Neural progenitor cell (in vitro differentiated cells): ENCODE measurements at regions not wholly inside any gene's neighbourhood (a gene's known extent, or its start where the extent isn't known, plus 50 kb on each side); places are given as distances from the start of the nearest gene placed in this dataset.

Experiments
- DNase-seq: peaks from one replicate; pipeline ENCODE4 v3.0.0-alpha.2; 2016; ENCODE audit warnings: low spot score
- H2AFZ ChIP-seq: fragments of 200-600 bp; sonication (generic); replicated peaks from 2 replicates; pipeline ENCODE4 v1.6.1; 2016; ENCODE audit warnings: antibody characterized with exemption
- H3F3A ChIP-seq: fragments of 200-600 bp; sonication (generic); 2 replicates; pipeline ENCODE4 v1.6.1; 2016; ENCODE audit warnings: antibody characterized with exemption, low read depth
- H3K27ac ChIP-seq: fragments of 200-600 bp; sonication (generic); 2 replicates; pipeline ENCODE4 v1.5.1; 2016; ENCODE audit warnings: mild to moderate bottlenecking
- H3K27me3 ChIP-seq: fragments of 200-600 bp; sonication (generic); 2 replicates; pipeline ENCODE4 v1.6.1; 2016; ENCODE audit warnings: mild to moderate bottlenecking, moderate library complexity
- H3K36me3 ChIP-seq: fragments of 200-600 bp; sonication (generic); 2 replicates; pipeline ENCODE4 v1.5.1; 2016
- H3K4me1 ChIP-seq: fragments of 200-600 bp; sonication (generic); 2 replicates; pipeline ENCODE4 v1.6.1; 2016; ENCODE audit warnings: mixed run types
- H3K4me2 ChIP-seq: fragments of 200-600 bp; sonication (generic); 2 replicates; pipeline ENCODE4 v1.6.1; 2016
- H3K4me3 ChIP-seq: fragments of 200-600 bp; sonication (generic); 2 replicates; pipeline ENCODE4 v1.5.1; 2016
- H3K79me2 ChIP-seq: fragments of 200-600 bp; sonication (generic); 2 replicates; pipeline ENCODE4 v1.6.1; 2016; ENCODE audit warnings: low read depth
- H3K9ac ChIP-seq: fragments of 200-600 bp; sonication (generic); 2 replicates; pipeline ENCODE4 v1.6.1; 2016
- H3K9me3 ChIP-seq: fragments of 200-600 bp; sonication (generic); 2 replicates; pipeline ENCODE4 v1.5.1; 2016; ENCODE audit warnings: low read depth
- H4K20me1 ChIP-seq: fragments of 200-600 bp; sonication (generic); 2 replicates; pipeline ENCODE4 v1.6.1; 2016; ENCODE audit warnings: low read depth
- H3K27ac Mint-ChIP-seq: 3 replicates; pipeline ENCODE4 v1.8.0; 2021; ENCODE audit warnings: mixed read lengths
- H3K27me3 Mint-ChIP-seq: 2 replicates; pipeline ENCODE4 v1.8.0; 2022; ENCODE audit warnings: low read depth, mild to moderate bottlenecking, inconsistent platforms, moderate library complexity, mixed read lengths; ENCODE audit not compliant: insufficient read depth
- H3K36me3 Mint-ChIP-seq: 3 replicates; pipeline ENCODE4 v1.8.0; 2021; ENCODE audit warnings: mixed read lengths
- H3K4me1 Mint-ChIP-seq: 3 replicates; pipeline ENCODE4 v1.8.0; 2021; ENCODE audit warnings: mixed read lengths
- H3K4me3 Mint-ChIP-seq: 3 replicates; pipeline ENCODE4 v1.8.0; 2021; ENCODE audit warnings: mild to moderate bottlenecking, moderate library complexity, mixed read lengths
- H3K9me3 Mint-ChIP-seq: 3 replicates; pipeline ENCODE4 v1.8.0; 2020; ENCODE audit warnings: mixed read lengths
- CTCF ChIP-seq: fragments of 200-600 bp; sonication (generic); IDR thresholded peaks from 2 replicates; pipeline ENCODE4 v1.5.1; 2017; ENCODE audit warnings: antibody characterized with exemption, mild to moderate bottlenecking
- EZH2 ChIP-seq: fragments of 200-600 bp; sonication (generic); IDR thresholded peaks from 2 replicates; pipeline ENCODE4 v1.6.1; 2017; ENCODE audit warnings: antibody characterized with exemption, mild to moderate bottlenecking, moderate library complexity
- EZH2phosphoT487 ChIP-seq: fragments of 200-600 bp; sonication (generic); IDR thresholded peaks from 2 replicates; pipeline ENCODE4 v1.6.1; 2017; ENCODE audit warnings: antibody characterized with exemption

GRCh38 chr7:24341691-24342413 is 57.9 kb downstream of the NPY start:
- no peak overlapping the region for H3K9ac ChIP-seq
- no peak overlapping the region for H3K4me2 ChIP-seq
- no peak overlapping the region for H2AFZ ChIP-seq
- no peak overlapping the region for H3K4me3 Mint-ChIP-seq
- no peak overlapping the region for H3K27ac Mint-ChIP-seq
- no peak for TF ChIP-seq CTCF
- no peak for TF ChIP-seq EZH2
- TF ChIP-seq EZH2phosphoT487, result no peak
- no peaks in the 10 kb centered on the region for H3K79me2 ChIP-seq
- H3F3A ChIP-seq, result peaks cover 15% of the 10 kb centered on the region
- no peaks in the 10 kb centered on the region for H3K9me3 Mint-ChIP-seq
- H3K27ac ChIP-seq, result no peak overlapping the region
- no peaks in the 10 kb centered on the region for H3K27me3 ChIP-seq
- H3K4me1 Mint-ChIP-seq, result peaks cover 14% of the 10 kb centered on the region
- no peaks in the 10 kb centered on the region for H3K9me3 ChIP-seq
- H3K27me3 Mint-ChIP-seq, result no peaks in the 10 kb centered on the region
- H3K4me3 ChIP-seq, result no peak overlapping the region
- H3K36me3 ChIP-seq, result no peaks in the 10 kb centered on the region
- no peaks in the 10 kb centered on the region for H4K20me1 ChIP-seq
- H3K36me3 Mint-ChIP-seq, result no peaks in the 10 kb centered on the region
- H3K4me1 ChIP-seq, result peaks cover 22% of the 10 kb centered on the region
- DNase-seq, result no peak

GRCh38 chr7:24343614-24344013 is 59.6 kb downstream of the NPY start:
- no peak overlapping the region for H2AFZ ChIP-seq
- peaks cover 13% of the 10 kb centered on the region for H3K4me1 ChIP-seq
- H3K27me3 ChIP-seq, result no peaks in the 10 kb centered on the region
- H3K4me2 ChIP-seq, result peak overlapping the region; percentile 17
- H3K4me3 ChIP-seq, result no peak overlapping the region
- Mint-ChIP-seq H3K4me1 (peaks cover under 1% of the 10 kb centered on the region), H3K36me3 (no peaks in the 10 kb centered on the region), H3K27ac (no peak overlapping the region), H3K27me3 (no peaks in the 10 kb centered on the region), H3K4me3 (no peak overlapping the region), H3K9me3 (no peaks in the 10 kb centered on the region)
- no peaks in the 10 kb centered on the region for H3K36me3 ChIP-seq
- H3F3A ChIP-seq, result peaks cover 6% of the 10 kb centered on the region
- H3K9me3 ChIP-seq, result no peaks in the 10 kb centered on the region
- no peak overlapping the region for H3K27ac ChIP-seq
- H3K9ac ChIP-seq, result no peak overlapping the region
- TF ChIP-seq EZH2 (no peak), EZH2phosphoT487 (no peak), CTCF (no peak)
- H3K79me2 ChIP-seq, result no peaks in the 10 kb centered on the region
- no peak for DNase-seq
- no peaks in the 10 kb centered on the region for H4K20me1 ChIP-seq

- H2AFZ ChIP-seq, result peak overlapping the region; percentile 45
- peaks cover 25% of the 10 kb centered on the region for H3K4me1 ChIP-seq
- no peak for DNase-seq
- Mint-ChIP-seq H3K4me3 (no peak overlapping the region), H3K36me3 (no peaks in the 10 kb centered on the region), H3K27ac (no peak overlapping the region), H3K27me3 (no peaks in the 10 kb centered on the region), H3K9me3 (no peaks in the 10 kb centered on the region), H3K4me1 (peaks cover 9% of the 10 kb centered on the region)
- peaks cover 6% of the 10 kb centered on the region for H3F3A ChIP-seq
- no peaks in the 10 kb centered on the region for H3K9me3 ChIP-seq
- no peak overlapping the region for H3K9ac ChIP-seq
- H4K20me1 ChIP-seq, result no peaks in the 10 kb centered on the region
- peak overlapping the region; percentile 6 for H3K27ac ChIP-seq
- no peaks in the 10 kb centered on the region for H3K27me3 ChIP-seq
- H3K4me3 ChIP-seq, result no peak overlapping the region
- no peaks in the 10 kb centered on the region for H3K36me3 ChIP-seq
- no peaks in the 10 kb centered on the region for H3K79me2 ChIP-seq
- no peak for TF ChIP-seq CTCF
- TF ChIP-seq EZH2phosphoT487, result no peak
- no peak for TF ChIP-seq EZH2
- no peak overlapping the region for H3K4me2 ChIP-seq
Observed at GRCh38 chr7:24346129-24346528, 62.1 kb downstream of the NPY start.
